HG03108 (cell line): ENCODE measurements at regions not wholly inside any gene's neighbourhood (a gene's known extent, or its start where the extent isn't known, plus 50 kb on each side); places are given as distances from the start of the nearest gene placed in this dataset.

Experiments used
- ATAC-seq: cut with Tn5 transposase; IDR thresholded peaks from one replicate; pipeline ENCODE4 v1.9.1; 2021; ENCODE audit warnings: moderate library complexity; ENCODE audit not compliant: unreplicated experiment

DNA sequence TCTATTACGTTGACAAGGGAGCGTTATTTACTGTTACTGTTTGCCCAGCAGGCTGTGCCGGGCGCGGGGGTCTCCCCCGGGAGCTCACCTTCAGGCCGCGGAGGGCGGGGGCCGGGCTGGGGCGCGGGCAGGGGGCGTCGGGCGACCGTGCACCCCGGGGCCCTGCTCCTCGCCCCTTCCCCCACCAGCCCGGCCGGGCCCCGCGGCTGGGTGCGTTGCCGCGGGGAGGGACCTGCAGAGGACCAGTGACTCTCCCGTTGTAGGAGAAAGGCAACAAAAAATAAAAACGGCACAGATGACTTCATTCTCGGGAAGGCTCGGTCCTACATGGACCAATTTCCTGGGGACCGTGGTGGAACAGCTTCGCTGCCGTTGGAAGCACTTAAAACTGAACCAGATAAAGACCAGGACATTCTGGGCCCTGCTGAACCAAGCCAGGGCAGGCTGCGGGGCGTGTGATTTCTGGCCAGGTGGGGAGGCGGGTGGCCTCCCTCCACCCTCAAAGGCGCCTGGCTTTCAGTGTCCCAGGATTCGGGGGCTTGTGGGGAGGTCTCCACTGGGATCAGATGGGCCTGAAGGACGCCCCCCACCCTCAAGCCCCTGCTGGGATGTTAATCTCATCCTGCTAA, 57.4 kb downstream of the IGLL1 start:
- no peak for ATAC-seq

- peak; percentile 78 for ATAC-seq
Observed at GRCh38 chr22:23521441-23522113, 58.5 kb downstream of the IGLL1 start.

- ATAC-seq: no peak
Observed at GRCh38 chr22:23520863-23521440, 59.1 kb downstream of the IGLL1 start.

GRCh38 chr22:23519442-23520157, 60.5 kb downstream of the IGLL1 start:
- no peak for ATAC-seq

DNA sequence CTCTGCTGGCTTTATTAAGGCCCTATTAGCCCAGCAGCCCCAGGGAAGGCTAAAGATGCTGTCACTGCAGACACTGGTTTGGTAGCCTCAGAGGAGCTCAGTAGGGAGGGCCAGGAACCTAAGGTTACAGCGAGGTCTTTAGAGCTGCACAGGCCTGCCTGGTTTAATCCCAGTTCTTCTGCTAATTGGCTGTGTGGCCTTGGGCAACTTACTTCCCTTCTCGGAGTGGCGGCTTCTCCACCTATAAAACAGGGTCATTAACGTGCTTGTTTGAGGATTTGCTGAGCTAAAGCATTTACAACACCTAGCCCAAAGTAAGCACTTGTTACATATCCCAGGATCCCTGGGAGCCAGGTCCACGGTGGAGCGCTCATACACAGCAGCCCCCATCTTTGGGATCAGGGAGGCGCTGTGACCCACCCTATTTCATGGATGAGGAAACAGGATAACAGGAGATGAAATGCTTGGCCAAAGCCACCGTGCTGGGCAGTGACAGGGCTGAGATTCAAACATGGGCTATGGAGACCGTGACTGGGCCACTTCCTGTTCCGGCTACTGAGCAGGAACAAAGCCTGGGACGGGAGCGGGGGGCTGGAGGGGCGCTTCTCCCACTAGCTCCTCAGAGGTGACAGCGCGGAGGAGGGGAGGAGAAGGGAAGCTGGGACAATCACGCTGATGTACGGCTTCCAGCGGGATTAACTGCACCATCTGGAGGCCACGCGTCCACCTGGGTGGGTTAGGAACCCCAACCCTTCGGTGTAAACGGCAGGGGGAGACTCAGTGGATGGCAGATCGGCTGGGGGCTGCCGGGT, 61.5 kb downstream of the IGLL1 start:
- no peak for ATAC-seq

GRCh38 chr22:23517804-23518375, 62.2 kb downstream of the IGLL1 start:
- ATAC-seq: no peak

DNA sequence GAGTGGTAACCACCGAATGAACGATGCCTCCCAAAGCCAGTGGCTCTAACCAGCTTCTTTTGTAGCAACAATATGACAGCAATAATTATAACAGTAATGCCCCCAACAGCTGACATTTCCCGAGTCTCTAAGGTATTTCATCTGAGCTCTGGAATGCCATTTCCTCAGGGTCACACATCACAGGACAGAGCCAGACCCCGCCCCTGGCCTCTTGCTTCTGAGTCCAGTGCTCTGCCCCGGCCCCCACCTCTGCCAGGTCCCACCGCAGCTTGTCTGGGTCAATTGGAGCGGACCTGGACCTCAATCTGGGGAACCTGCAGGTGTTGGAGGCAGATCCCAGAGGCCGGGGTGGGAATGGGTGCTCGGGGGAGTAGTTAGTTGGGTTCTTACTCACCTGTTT, 63.8 kb downstream of the IGLL1 start:
- ATAC-seq: no peak

GRCh38 chr22:23514322-23515038, 65.6 kb downstream of the IGLL1 start:
- no peak for ATAC-seq

GRCh38 chr22:23513705-23514104, 66.4 kb downstream of the IGLL1 start:
- ATAC-seq: no peak

DNA sequence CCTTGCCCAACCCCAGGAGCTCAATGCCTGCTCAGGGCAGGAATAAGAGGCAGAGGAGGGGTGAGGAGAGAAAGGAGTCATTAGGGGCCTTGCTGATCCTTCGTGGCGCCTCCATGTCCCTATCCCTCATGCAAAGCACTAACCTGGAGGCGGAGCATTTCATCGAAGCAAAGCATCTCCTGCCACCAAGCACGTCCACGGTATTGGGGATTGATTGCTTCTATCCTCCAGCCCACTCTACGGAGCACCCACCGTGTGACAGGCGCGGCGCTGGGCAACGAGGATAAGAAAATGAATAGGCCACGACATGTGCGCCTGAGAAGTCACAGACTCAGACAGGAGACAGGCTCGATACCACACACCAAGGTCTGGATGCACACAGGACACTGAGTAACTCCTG, 67.0 kb downstream of the IGLL1 start:
- ATAC-seq: no peak

DNA sequence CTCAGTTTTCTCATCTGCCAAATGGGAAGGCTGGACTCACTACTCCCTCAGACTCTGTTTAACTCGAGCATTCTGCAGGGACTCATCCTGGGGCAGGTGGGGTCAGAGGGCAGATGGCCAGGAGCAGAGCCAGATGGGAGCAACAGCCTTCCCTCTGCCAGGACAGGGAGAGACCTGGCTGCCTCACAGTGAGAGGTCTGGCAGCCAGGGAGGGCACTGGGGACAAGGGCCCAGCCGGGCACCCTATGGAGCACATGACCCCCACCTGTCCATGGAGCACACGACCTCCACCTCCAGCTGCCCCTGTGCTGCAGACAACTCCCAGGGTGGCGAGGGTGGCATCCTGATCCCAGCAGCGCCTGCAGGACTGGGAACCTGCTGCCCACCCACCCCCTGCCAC, 67.4 kb downstream of the IGLL1 start:
- no peak for ATAC-seq

DNA sequence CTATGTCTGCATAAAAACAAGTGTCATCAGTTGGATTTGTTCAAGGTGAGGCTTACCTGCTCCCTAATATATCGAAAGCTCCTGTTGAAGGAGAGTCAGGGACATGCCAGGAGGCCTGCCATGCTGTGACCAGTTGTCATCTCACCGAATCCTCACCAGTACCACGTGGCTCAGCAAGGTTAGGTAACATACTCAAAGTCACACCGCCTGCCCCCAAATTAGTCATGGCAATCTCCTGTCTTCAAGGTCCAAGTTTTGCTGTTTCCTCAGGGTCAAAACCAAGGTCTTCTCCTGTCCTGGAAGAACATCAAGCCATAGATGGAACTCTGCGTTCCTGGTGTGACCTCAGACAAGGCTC, 67.8 kb downstream of the IGLL1 start:
- no peak for ATAC-seq

GRCh38 chr22:23511627-23512347, 68.3 kb downstream of the IGLL1 start:
- no peak for ATAC-seq

DNA sequence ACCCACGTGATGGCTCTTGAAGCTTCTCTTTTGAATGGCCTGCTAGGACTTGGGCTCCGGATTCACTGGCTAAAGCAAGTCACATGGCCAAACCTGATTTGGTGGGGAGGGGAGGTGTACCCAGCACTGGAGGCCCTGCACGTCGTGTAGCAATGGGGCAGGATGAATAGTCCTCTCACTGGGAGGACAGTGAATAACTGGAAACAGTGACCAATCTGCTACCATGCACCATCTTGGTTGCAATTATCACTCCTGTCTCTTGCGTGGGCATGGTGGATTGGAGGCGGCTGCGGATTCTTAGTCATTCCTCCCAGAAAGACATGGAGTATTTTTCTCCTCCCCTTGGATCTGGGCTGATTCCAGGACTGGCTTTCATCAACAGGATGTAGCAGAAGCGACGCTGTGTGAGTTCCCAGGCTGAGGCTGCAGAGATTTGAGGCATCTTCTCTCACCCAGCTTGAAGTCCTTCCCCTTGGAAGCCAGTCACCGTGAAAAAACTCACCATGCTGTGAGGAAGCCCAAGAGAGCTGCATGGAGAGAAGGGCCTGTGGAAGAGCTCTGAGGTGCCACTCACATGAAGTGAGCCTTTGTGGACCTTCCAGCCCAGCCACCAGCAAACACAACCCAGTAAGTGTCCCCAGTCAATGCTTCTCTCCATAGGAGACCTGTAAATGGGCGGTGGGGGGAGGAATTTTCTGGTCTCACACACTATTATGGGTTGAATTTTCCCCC, 70.4 kb downstream of the IGLL1 start:
- ATAC-seq: no peak

DNA sequence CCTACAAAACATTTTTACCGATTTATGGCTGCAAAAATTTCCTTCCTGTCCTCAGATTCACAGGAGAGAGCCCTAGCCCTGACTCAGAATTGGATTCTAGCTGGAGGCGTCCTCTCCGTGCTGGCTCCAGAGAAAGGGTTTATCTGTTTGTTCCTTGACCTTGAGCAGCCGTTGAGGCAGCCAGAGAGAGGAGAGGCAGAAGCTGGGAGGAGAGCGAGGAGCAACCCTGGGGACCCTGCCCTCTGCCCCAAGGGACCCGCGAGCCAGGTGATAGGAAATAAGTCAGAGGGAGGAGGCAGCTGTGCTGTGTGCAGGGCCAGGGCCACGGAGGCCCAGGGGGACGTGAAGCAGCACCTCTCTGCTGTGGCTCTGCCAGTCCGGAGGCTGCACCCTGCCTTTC, 75.6 kb downstream of the IGLL1 start:
- no peak for ATAC-seq

GRCh38 chr22:23503736-23504440, 76.2 kb downstream of the IGLL1 start:
- ATAC-seq: no peak

GRCh38 chr22:23503142-23503541, 76.9 kb downstream of the IGLL1 start:
- ATAC-seq: no peak

GRCh38 chr22:23501708-23502107, 78.4 kb downstream of the IGLL1 start:
- ATAC-seq: no peak
